ENCODE measurements at regions not wholly inside any gene's neighbourhood (a gene's known extent, or its start where the extent isn't known, plus 50 kb on each side); places are given as distances from the start of the nearest gene placed in this dataset.

- TF ChIP-seq CTCF (IDR thresholded peaks at IDR 0.05; ENCODE audit: low read depth, low read length, missing input control) (no peak), YY1 (IDR thresholded peaks at IDR 0.05) (no peak), REST (IDR thresholded peaks at IDR 0.05) (no peak)
Observed at GRCh38 chrX:82677286-82677685, 830.8 kb upstream of the POU3F4 start.

Data from liver (tissue), 2 donors.